AG10803 (cell line): ENCODE measurements at regions not wholly inside any gene's neighbourhood (a gene's known extent, or its start where the extent isn't known, plus 50 kb on each side); places are given as distances from the start of the nearest gene placed in this dataset.

Experiments
- DNase-seq: peaks from one replicate; pipeline ENCODE4 v3.0.0; 2010; ENCODE audit warnings: low read depth
- H3K4me3 ChIP-seq: 2 replicates; pipeline ENCODE4 v1.5.1; 2011; ENCODE audit warnings: mild to moderate bottlenecking, low read length, control low read depth
- TF ChIP-seq, protein P1 (sequence below): conservative IDR thresholded peaks from 2 replicates; pipeline ENCODE4 v1.5.1; 2011; ENCODE audit warnings: mild to moderate bottlenecking, low read length, control low read depth, inconsistent platforms

DNA sequence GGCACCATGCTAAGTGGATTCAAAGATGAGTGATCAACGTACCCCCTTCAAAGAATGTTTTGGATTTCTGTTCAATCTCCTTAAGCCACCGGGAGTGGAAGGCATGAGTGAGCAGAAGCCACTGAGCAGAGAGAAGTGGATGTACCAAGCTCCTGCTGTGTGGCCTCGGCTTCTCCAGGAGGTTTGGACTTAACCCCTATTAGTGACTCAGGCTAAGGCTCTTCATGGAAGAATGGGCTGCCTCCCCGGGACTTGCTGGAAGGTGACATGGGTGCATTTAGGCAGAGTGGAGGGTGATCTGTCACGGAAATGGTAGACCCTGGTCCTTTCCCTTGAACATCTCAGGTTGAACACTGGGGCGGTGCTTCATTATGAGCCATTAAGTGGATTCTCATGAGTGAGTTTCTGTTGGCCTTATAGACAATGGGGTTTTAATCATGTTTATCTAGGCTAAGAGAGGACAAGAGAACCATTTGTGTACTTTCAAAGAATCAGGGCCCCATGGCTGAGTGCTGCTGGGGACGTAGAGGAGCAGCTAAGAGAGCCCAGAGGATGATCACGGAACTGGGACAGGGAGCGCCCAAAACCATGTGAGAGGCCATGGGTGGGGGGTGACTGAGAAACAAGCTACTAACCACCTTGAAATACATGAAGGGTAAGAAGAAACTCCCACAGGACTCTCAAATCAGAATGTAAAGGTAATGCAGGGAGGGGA, 62.2 kb downstream of the HES1 start:
- no peak overlapping the region for H3K4me3 ChIP-seq
- TF ChIP-seq, protein P1, sequence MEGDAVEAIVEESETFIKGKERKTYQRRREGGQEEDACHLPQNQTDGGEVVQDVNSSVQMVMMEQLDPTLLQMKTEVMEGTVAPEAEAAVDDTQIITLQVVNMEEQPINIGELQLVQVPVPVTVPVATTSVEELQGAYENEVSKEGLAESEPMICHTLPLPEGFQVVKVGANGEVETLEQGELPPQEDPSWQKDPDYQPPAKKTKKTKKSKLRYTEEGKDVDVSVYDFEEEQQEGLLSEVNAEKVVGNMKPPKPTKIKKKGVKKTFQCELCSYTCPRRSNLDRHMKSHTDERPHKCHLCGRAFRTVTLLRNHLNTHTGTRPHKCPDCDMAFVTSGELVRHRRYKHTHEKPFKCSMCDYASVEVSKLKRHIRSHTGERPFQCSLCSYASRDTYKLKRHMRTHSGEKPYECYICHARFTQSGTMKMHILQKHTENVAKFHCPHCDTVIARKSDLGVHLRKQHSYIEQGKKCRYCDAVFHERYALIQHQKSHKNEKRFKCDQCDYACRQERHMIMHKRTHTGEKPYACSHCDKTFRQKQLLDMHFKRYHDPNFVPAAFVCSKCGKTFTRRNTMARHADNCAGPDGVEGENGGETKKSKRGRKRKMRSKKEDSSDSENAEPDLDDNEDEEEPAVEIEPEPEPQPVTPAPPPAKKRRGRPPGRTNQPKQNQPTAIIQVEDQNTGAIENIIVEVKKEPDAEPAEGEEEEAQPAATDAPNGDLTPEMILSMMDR: no peak
- DNase-seq: no peak

- DNase-seq: no peak
- H3K4me3 ChIP-seq: no peak overlapping the region
- TF ChIP-seq, protein P1: no peak
Observed at GRCh38 chr3:194198938-194199337, 63.0 kb downstream of the HES1 start.

DNA sequence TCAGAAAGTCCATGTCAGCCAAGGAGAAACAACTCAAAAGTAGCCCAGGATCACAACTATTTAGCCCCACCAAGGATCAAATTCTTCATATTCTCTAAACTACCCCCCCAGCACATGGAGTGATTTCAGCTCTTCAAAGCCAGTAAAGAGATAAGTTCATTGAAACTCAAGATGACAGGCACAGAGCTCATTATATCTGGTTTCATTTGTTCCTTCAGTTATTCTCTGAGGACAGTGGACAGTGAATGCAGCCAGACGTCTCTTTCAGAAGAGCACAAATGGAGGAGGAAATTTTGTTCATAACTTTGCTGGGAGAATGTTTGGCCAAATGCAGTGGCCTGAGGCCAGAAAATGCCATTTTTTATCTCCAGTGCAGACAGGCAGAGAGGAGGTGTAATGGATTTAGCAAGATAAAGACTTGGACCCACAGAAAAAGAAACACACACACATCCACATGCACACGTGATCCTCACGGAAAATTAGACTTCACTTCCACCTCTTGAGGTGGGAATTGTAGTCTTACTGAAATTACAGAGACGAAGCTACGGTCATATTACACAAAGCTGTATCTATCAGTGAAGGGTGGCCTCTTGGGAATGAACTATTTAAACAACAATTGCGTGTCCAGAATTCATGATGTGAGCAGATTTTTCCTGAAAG, 64.6 kb downstream of the HES1 start:
- H3K4me3 ChIP-seq: no peak overlapping the region
- DNase-seq: no peak

DNA sequence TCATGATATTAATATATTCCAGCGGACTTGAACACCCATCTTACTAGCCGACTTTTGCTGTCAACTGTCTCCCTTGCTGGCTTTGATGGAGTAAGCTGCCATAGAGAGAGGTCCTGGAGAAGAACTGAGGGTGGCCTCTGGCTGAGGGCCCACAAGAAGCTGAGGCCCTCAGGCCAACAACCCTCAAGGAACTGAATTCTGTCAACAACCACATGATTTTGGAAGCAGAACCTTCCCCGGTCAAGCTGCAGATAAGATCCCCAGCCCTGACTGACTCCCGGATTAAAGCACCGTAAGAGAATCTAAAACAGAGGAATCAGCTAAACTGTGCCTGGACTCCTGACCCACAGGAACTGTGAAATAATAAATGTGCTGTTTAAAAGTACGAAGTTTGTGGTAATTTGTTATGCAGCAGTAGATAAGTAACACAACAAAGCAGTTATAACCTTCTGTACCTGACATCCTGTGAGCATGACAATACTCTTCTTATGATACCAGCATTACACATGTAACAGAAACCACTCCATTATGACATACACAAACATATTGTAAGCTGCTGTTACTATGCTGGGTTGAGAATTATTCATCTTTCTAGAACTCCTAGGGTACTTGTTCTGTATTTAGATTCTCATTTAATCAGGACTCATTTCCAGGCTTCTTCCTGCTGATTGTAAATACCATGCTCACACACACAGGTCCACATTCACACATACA, 66.2 kb downstream of the HES1 start:
- TF ChIP-seq, protein P1: no peak
- H3K4me3 ChIP-seq: no peak overlapping the region
- no peak for DNase-seq

More for the DNA sequence above, 64.6 kb downstream of the HES1 start:
- TF ChIP-seq, protein P1: no peak

- no peak for DNase-seq
- H3K4me3 ChIP-seq: no peak overlapping the region
- TF ChIP-seq, protein P1: no peak
Observed at GRCh38 chr3:194203482-194204041, 67.6 kb downstream of the HES1 start.

DNA sequence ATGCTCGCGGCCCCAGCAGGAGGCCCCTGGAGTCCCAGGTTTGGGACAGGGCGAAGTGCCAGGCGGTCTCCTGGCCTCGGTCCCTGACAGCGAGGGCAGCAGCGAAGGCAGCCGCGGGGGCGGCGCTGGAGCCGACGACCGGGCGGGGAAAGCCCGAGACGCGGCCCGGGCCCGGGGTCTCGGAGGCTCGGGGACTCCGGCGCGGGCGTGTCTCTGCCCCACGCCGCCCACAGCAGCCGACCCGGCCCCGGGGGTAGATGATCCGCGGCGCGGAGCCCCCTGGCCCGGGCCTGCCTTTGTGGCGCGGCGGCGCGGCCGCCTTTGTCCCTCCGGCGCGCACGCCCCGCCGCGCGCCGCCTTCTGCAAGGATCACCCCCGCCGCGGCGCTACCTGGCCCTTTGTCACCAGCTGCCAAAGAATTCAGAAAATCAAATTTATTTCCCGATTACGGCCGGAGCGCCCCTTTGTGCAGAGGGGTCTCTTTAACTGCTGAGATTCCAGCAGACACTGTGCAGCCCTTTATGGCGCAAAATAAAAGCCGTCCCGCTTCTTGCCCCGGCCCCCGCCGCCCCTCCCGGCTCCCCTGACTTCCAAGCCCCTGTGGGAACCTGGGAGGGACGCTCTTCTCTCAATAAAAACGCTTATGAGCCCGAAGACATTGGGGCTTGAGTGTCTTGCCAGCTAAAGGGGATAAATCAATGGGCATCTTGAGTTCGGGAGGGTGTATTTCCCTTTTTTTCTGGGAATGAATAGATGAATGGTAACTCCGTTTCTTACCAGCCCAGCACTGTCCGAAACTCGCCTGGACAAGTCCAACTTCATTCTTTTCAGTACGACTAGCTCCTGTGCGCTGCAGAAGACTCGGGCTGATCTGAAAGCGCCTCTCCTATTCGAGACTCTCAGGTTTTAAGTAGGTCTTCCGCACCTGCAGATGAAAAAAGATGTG, 68.4 kb downstream of the HES1 start:
- no peak overlapping the region for H3K4me3 ChIP-seq
- DNase-seq: no peak
- TF ChIP-seq, protein P1: no peak
